ENCODE measurements at regions not wholly inside any gene's neighbourhood (a gene's known extent, or its start where the extent isn't known, plus 50 kb on each side); places are given as distances from the start of the nearest gene placed in this dataset.
A peak's percentile ranks its signal among the peaks of the same experiment; 100 is the strongest.
"Not testable (repeated sequence)": the region's sequence is repeated elsewhere in the genome, so short reads cannot be mapped to it uniquely, and the experiment has no call there.

GRCh38 chr4:149987330-149988086 is 90.7 kb upstream of the DCLK2 start:
- DNase-seq, result no peak

GRCh38 chr4:149988087-149988410 is 90.2 kb upstream of the DCLK2 start:
- DNase-seq, result no peak

GRCh38 chr4:149993030-149993429 is 85.2 kb upstream of the DCLK2 start:
- DNase-seq, result no peak

- no peak for DNase-seq
These were observed 83.0 kb upstream of the DCLK2 start for GRCh38 chr4:149995134-149995756.

- no peak for DNase-seq
These were observed 80.3 kb upstream of the DCLK2 start for GRCh38 chr4:149997881-149998421.

- DNase-seq, result peak in 1 of 2 experiments; percentile 2
These were observed 78.7 kb upstream of the DCLK2 start for GRCh38 chr4:149999485-150000074.

- DNase-seq, result no peak
These were observed 76.4 kb upstream of the DCLK2 start for GRCh38 chr4:150001815-150002214.

GRCh38 chr4:150002561-150002960 is 75.7 kb upstream of the DCLK2 start:
- no peak for DNase-seq

- DNase-seq, result no peak
These were observed 73.8 kb upstream of the DCLK2 start for GRCh38 chr4:150004481-150004880.

- no peak for DNase-seq
These were observed 72.7 kb upstream of the DCLK2 start for GRCh38 chr4:150005537-150005936.

- no peak for DNase-seq
These were observed 72.0 kb upstream of the DCLK2 start for GRCh38 chr4:150006197-150006596.

GRCh38 chr4:150007512-150007911 is 70.7 kb upstream of the DCLK2 start:
- no peak for DNase-seq

GRCh38 chr4:150008546-150008945 is 69.7 kb upstream of the DCLK2 start:
- DNase-seq, result no peak

GRCh38 chr4:150009533-150009932 is 68.7 kb upstream of the DCLK2 start:
- DNase-seq, result no peak

- peak; percentile 5 to 33 for DNase-seq
These were observed 67.6 kb upstream of the DCLK2 start for GRCh38 chr4:150010525-150011126.

GRCh38 chr4:150012851-150013360 is 65.3 kb upstream of the DCLK2 start:
- no peak for DNase-seq

GRCh38 chr4:150015910-150016309 is 62.3 kb upstream of the DCLK2 start:
- DNase-seq, result not testable (repeated sequence)

- not testable (repeated sequence) for DNase-seq
These were observed 61.6 kb upstream of the DCLK2 start for GRCh38 chr4:150016621-150017020.

GRCh38 chr4:150018257-150018656 is 60.0 kb upstream of the DCLK2 start:
- no peak for DNase-seq

- no peak for DNase-seq
These were observed 56.8 kb upstream of the DCLK2 start for GRCh38 chr4:150021483-150021882.

- no peak for DNase-seq
These were observed 54.8 kb upstream of the DCLK2 start for GRCh38 chr4:150023489-150023888.

- not testable (repeated sequence) for DNase-seq
These were observed 51.3 kb upstream of the DCLK2 start for GRCh38 chr4:150026987-150027386.
